K562 (cell line): ENCODE measurements at regions not wholly inside any gene's neighbourhood (a gene's known extent, or its start where the extent isn't known, plus 50 kb on each side); places are given as distances from the start of the nearest gene placed in this dataset.

Source experiments
- ATAC-seq: fragments of 200-7000 bp; cut with Tn5 transposase; 3 replicates; pipeline ENCODE4 v1.9.1; 2020; ENCODE audit warnings: moderate library complexity
- BruUV-seq: library from RNA; stranded (reverse); fragments of 400-500 nt; replicated peaks from 2 replicates; lab custom pipeline; 2021; lab: Mats Ljungman, UMichigan
- CTCF ChIA-PET: fragments of 300-600 bp; formaldehyde crosslinking; extraction: SDS; loops from one replicate; lab custom pipeline; 2021; ENCODE audit warnings: low intra/inter-chr PET ratio; lab: Yijun Ruan, JAX
- POLR2A ChIA-PET: fragments of 300-600, 350-650 bp; sonication (Branson Sonifier 250); formaldehyde crosslinking; extraction: SDS; loops from one replicate; lab custom pipeline; 2021; ENCODE audit warnings: antibody characterized with exemption, inconsistent platforms; lab: Yijun Ruan, JAX
- DNase-seq, 4 experiments: peaks; one replicate each; pipeline versions ENCODE4 v3.0.0 to v3.0.0-alpha.2; 2011 to 2018; ENCODE audit warnings: low spot score in 3 of 4, mixed read lengths in 3 of 4; ENCODE audit errors: extremely low read depth in 1 of 4
- FAIRE-seq: peaks from 2 replicates; lab custom pipeline; 2011; peaks lifted over from hg19 to GRCh38; lab: Jason Lieb, UNC
- H2AFZ ChIP-seq: 2 replicates; pipeline ENCODE4 v1.6.0; 2011; ENCODE audit warnings: low read depth, low read length, control low read depth, inconsistent platforms
- H3K27ac ChIP-seq: fragments of 200-600 bp; 3 replicates; pipeline ENCODE4 v1.8.0; 2011; ENCODE audit warnings: low read depth, mild to moderate bottlenecking, control low read depth, inconsistent platforms, low read length, moderate library complexity, mixed read lengths; ENCODE audit errors: extremely low read depth
- H3K27me3 ChIP-seq, 2 experiments: fragments of 300-600 bp in 1 of 2; 2 replicates in 1 of 2; 3 replicates in 1 of 2; pipeline versions ENCODE4 v1.6.0 to v1.8.0; 2011; ENCODE audit warnings: inconsistent platforms in 2 of 2, low read length in 2 of 2, mild to moderate bottlenecking in 1 of 2, mixed read lengths in 1 of 2, moderate library complexity in 1 of 2; ENCODE audit not compliant: control insufficient read depth in 2 of 2, insufficient read depth in 2 of 2
- H3K36me3 ChIP-seq: fragments of 300-600 bp; 3 replicates; pipeline ENCODE4 v1.8.0; 2011; ENCODE audit warnings: mild to moderate bottlenecking, low read length, inconsistent platforms; ENCODE audit not compliant: control insufficient read depth, insufficient read depth
- H3K4me1 ChIP-seq, 2 experiments: fragments of 200-600 bp in 1 of 2; replicated peaks in 1 of 2; 2 replicates in 1 of 2; 3 replicates in 1 of 2; pipeline versions ENCODE4 v1.5.1 to v1.8.0; 2011; ENCODE audit warnings: inconsistent platforms in 2 of 2, low read length in 2 of 2, mild to moderate bottlenecking in 1 of 2, mixed read lengths in 1 of 2, moderate library complexity in 1 of 2; ENCODE audit not compliant: control insufficient read depth in 2 of 2, insufficient read depth in 2 of 2
- H3K4me2 ChIP-seq: 2 replicates; pipeline ENCODE4 v1.6.1; 2011; ENCODE audit warnings: low read length, control low read depth, inconsistent platforms, mixed read lengths; ENCODE audit not compliant: insufficient read depth
- H3K4me3 ChIP-seq: fragments of 200-600 bp; sonication (generic), shearing (Covaris generic); 2 replicates; pipeline ENCODE4 v1.5.1; 2016; ENCODE audit warnings: control low read depth, inconsistent platforms
- H3K79me2 ChIP-seq: fragments of 200-600 bp; 3 replicates; pipeline ENCODE4 v1.8.0; 2011; ENCODE audit warnings: low read length, inconsistent platforms; ENCODE audit not compliant: control insufficient read depth, insufficient read depth
- H3K9ac ChIP-seq, 2 experiments: 2 replicates each; pipeline versions ENCODE4 v1.6.0 to v1.6.1; 2011; ENCODE audit warnings: low read depth in 2 of 2, low read length in 2 of 2, control low read depth in 1 of 2, inconsistent platforms in 1 of 2, mild to moderate bottlenecking in 1 of 2, mixed read lengths in 1 of 2; ENCODE audit not compliant: insufficient read depth in 1 of 2
- H3K9me1 ChIP-seq: one replicate; pipeline ENCODE4 v1.6.0; 2011; ENCODE audit warnings: inconsistent platforms, mild to moderate bottlenecking, low read length, moderate library complexity; ENCODE audit not compliant: control insufficient read depth, insufficient read depth
- H3K9me3 ChIP-seq: replicated peaks from 2 replicates; pipeline ENCODE4 v1.5.1; 2011; ENCODE audit warnings: low read depth, low read length, inconsistent platforms; ENCODE audit not compliant: control insufficient read depth, insufficient read depth
- H4K20me1 ChIP-seq: replicated peaks from 2 replicates; pipeline ENCODE4 v1.6.1; 2011; ENCODE audit warnings: low read length, inconsistent platforms, mixed read lengths; ENCODE audit not compliant: control insufficient read depth, insufficient read depth
- AFF4 ChIP-seq: sonication (generic); formaldehyde crosslinking; IDR thresholded peaks from 2 replicates; pipeline ENCODE4 v1.8.0; 2023; ENCODE audit warnings: mild to moderate bottlenecking, missing genetic modification reagents
- BCL6 ChIP-seq: fragments of 250-450 bp; sonication (Bioruptor Pico); IDR thresholded peaks from 2 replicates; pipeline ENCODE4 v1.4.0; 2020
- BRCA1 ChIP-seq, 2 experiments: fragments of 450-650 bp in 1 of 2; sonication (generic) in 1 of 2; formaldehyde crosslinking in 1 of 2; IDR thresholded peaks; 2 replicates each; pipeline versions ENCODE4 v1.5.0 to v1.6.1; 2017 to 2020; ENCODE audit warnings: mild to moderate bottlenecking in 1 of 2, missing genetic modification reagents in 1 of 2
- CCNT2 ChIP-seq: IDR thresholded peaks from 2 replicates; pipeline ENCODE4 v1.6.1; 2011; ENCODE audit warnings: borderline replicate concordance, low read depth, mild to moderate bottlenecking, moderate library complexity, mixed read lengths, low read length; ENCODE audit not compliant: insufficient read length; ENCODE audit errors: extremely low read depth
- EWSR1 ChIP-seq: fragments of 450-650 bp; IDR thresholded peaks from 2 replicates; pipeline ENCODE4 v1.6.1; 2018; ENCODE audit warnings: borderline replicate concordance, mild to moderate bottlenecking, low read depth, moderate library complexity; ENCODE audit not compliant: partially characterized antibody
- HDGF ChIP-seq: fragments of 450-650 bp; IDR thresholded peaks from 2 replicates; pipeline ENCODE4 v1.6.1; 2016
- HOXB6 ChIP-seq: fragments of 250-450 bp; sonication (Bioruptor Pico); IDR thresholded peaks from 2 replicates; pipeline ENCODE4 v1.5.1; 2022; ENCODE audit warnings: mild to moderate bottlenecking, borderline replicate concordance
- MAX ChIP-seq: sonication (generic); formaldehyde crosslinking; IDR thresholded peaks from 2 replicates; pipeline ENCODE4 v1.9.0; 2022; ENCODE audit warnings: mild to moderate bottlenecking, missing genetic modification reagents
- STAG1 ChIP-seq: sonication (generic); formaldehyde crosslinking; IDR thresholded peaks from 2 replicates; pipeline ENCODE4 v1.5.0; 2020; ENCODE audit warnings: missing genetic modification reagents, borderline replicate concordance
- TEAD1 ChIP-seq, 2 experiments: fragments of 450-650 bp in 1 of 2; sonication (generic) in 1 of 2; formaldehyde crosslinking; IDR thresholded peaks; 2 replicates each; pipeline versions ENCODE4 v1.4.0 to v1.8.0; 2020 to 2022; ENCODE audit warnings: mild to moderate bottlenecking in 2 of 2, missing genetic modification reagents in 1 of 2
- U2AF1 ChIP-seq: fragments of 200-400 bp; formaldehyde crosslinking; optimal IDR thresholded peaks from 2 replicates; pipeline ENCODE3; 2017; ENCODE audit warnings: mild to moderate bottlenecking, low read depth, low read length, moderate library complexity
- YY1 ChIP-seq, 3 experiments: IDR thresholded peaks; 2 replicates each; pipeline ENCODE4 v1.6.1; 2011; ENCODE audit warnings: low read length in 2 of 3, mild to moderate bottlenecking in 2 of 3, moderate library complexity in 2 of 3, borderline replicate concordance in 1 of 3, control low read depth in 1 of 3, low read depth in 1 of 3; ENCODE audit not compliant: insufficient read depth in 3 of 3, insufficient replicate concordance in 2 of 3, control insufficient read depth in 1 of 3, insufficient read length in 1 of 3; ENCODE audit errors: extremely low read depth in 1 of 3
- ZBTB26 ChIP-seq: fragments of 450-650 bp; formaldehyde crosslinking; IDR thresholded peaks from 2 replicates; pipeline ENCODE4 v1.4.0; 2022; ENCODE audit warnings: missing genetic modification characterization
- ZSCAN29 ChIP-seq: fragments of 450-650 bp; IDR thresholded peaks from 2 replicates; pipeline ENCODE4 v1.6.1; 2017
- WGBS: fragments of 100-300 bp; shearing (Covaris generic); methylation state at CpG from one replicate; pipeline ENCODE4 v1.1.6; 2016; ENCODE audit warnings: low coverage, mixed read lengths; ENCODE audit not compliant: insufficient coverage; ENCODE audit errors: missing lambda C conversion rate; 5-methylcytosine and 5-hydroxymethylcytosine counted together
- in situ Hi-C: fragments of 300-500 bp; cut with MboI; formaldehyde crosslinking; loops from 4 replicates; pipeline ENCODE4 v1.15.0; 2018; ENCODE audit warnings: inconsistent platforms, mixed read lengths
- intact Hi-C: fragments of 100-400 bp; cut with micrococcal nuclease; formaldehyde crosslinking; loops from 2 replicates; pipeline ENCODE4 v1.14.2; 2022

GRCh38 chr11:69985641-69986439 lies 92.3 kb upstream of the ANO1 start (continued):
- TF ChIP-seq MAX (CRISPR knock-in tag) (no peak), HDGF (no peak), CCNT2 (peak; percentile 52), BRCA1 (IDR thresholded peaks at IDR 0.05) (no peak), BRCA1 (CRISPR knock-in tag; IDR thresholded peaks at IDR 0.05) (no peak), HOXB6 (CRISPR knock-in tag) (no peak), ZSCAN29 (no peak), BCL6 (no peak), U2AF1 (no peak), YY1 (IDR thresholded peaks at IDR 0.05; ENCODE audit: borderline replicate concordance in 1 of 3, control insufficient read depth in 1 of 3, extremely low read depth in 1 of 3, insufficient read depth in 3 of 3, insufficient read length in 1 of 3, insufficient replicate concordance in 2 of 3, low read depth in 1 of 3, low read length in 2 of 3) (no peak)

GRCh38 chr11:69986440-69986787 lies 91.7 kb upstream of the ANO1 start:
- Histone ChIP-seq H4K20me1 (peaks cover 6% of the 10 kb centered on the region; the same call in 1 of the 2 replicates), H3K36me3 (no peaks in the 10 kb centered on the region), H3K9me1 (no peaks in the 10 kb centered on the region), H3K4me3 (no peak overlapping the region), H3K27ac (no peak overlapping the region), H3K9ac (no peak overlapping the region; a peak in 1 of 4 replicates), H3K9me3 (no peaks in the 10 kb centered on the region), H3K79me2 (no peaks in the 10 kb centered on the region), H3K27me3 (peaks cover 6 to 14% of the 10 kb centered on the region in 2 experiments; a peak in 4 of 5 replicates), H2AFZ (no peak overlapping the region), H3K4me1 (peaks cover 23 to 49% of the 10 kb centered on the region in 2 experiments; a peak in 4 of 5 replicates), H3K4me2 (no peak overlapping the region)
- BruUV-seq, result no TSS peak
- intact Hi-C loops, result no loop called here
- 58% methylated on average over 12 of the region's 17 CpGs for WGBS
- DNase-seq (no peak), ATAC-seq (no peak), FAIRE-seq (no peak)
- in situ Hi-C loops, result no loop called here
- POLR2A ChIA-PET, result no interaction called here
- CTCF ChIA-PET, result no interaction called here
- no peak for TF ChIP-seq EWSR1
- no peak for TF ChIP-seq AFF4 (CRISPR knock-in tag)
- no peak for TF ChIP-seq ZBTB26 (CRISPR knock-in tag)
- TF ChIP-seq STAG1 (CRISPR knock-in tag), result no peak
- TF ChIP-seq TEAD1 (CRISPR knock-in tag; IDR thresholded peaks at IDR 0.05), result no peak
